Fibroblast of lung (primary cell): ENCODE measurements at regions not wholly inside any gene's neighbourhood (a gene's known extent, or its start where the extent isn't known, plus 50 kb on each side); places are given as distances from the start of the nearest gene placed in this dataset.
A peak's percentile ranks its signal among the peaks of the same experiment; 100 is the strongest.

ENCODE experiments used
- DNase-seq, 2 donors: peaks; one replicate each; pipeline versions ENCODE4 v3.0.0 to v3.0.0-alpha.2; 2010; ENCODE audit warnings: low read depth in 2 of 2
- H2AFZ ChIP-seq: 2 replicates; pipeline ENCODE4 v1.5.1; 2012; ENCODE audit warnings: low read length, control low read depth, inconsistent platforms
- H3K27ac ChIP-seq: 2 replicates; pipeline ENCODE4 v1.5.1; 2011; ENCODE audit warnings: low read length, control low read depth; ENCODE audit not compliant: insufficient read depth
- H3K27me3 ChIP-seq: 2 replicates; pipeline ENCODE4 v1.5.1; 2011; ENCODE audit warnings: mild to moderate bottlenecking, low read length; ENCODE audit not compliant: control insufficient read depth, insufficient read depth
- H3K36me3 ChIP-seq: 2 replicates; pipeline ENCODE4 v1.5.1; 2011; ENCODE audit warnings: low read length; ENCODE audit not compliant: control insufficient read depth, insufficient read depth
- H3K4me1 ChIP-seq: 2 replicates; pipeline ENCODE4 v1.5.1; 2011; ENCODE audit warnings: low read length; ENCODE audit not compliant: control insufficient read depth, insufficient read depth; ENCODE audit errors: extremely low read depth
- H3K4me2 ChIP-seq: 2 replicates; pipeline ENCODE4 v1.5.1; 2011; ENCODE audit warnings: low read length, control low read depth; ENCODE audit not compliant: insufficient read depth; ENCODE audit errors: extremely low read depth
- H3K4me3 ChIP-seq, 4 experiments: fragments of 200-600 bp in 1 of 4; sonication (generic) in 1 of 4; replicated peaks in 1 of 4; 2 replicates each; pipeline ENCODE4 v1.5.1; 2011 to 2016; ENCODE audit warnings: low read length in 4 of 4, low read depth in 3 of 4, mild to moderate bottlenecking in 3 of 4, control low read depth in 2 of 4, inconsistent platforms in 1 of 4, mixed read lengths in 1 of 4; ENCODE audit not compliant: insufficient read depth in 1 of 4; ENCODE audit errors: control extremely low read depth in 1 of 4
- H3K79me2 ChIP-seq: 2 replicates; pipeline ENCODE4 v1.5.1; 2012; ENCODE audit warnings: mild to moderate bottlenecking, low read length, inconsistent platforms; ENCODE audit not compliant: control insufficient read depth, insufficient read depth
- H3K9ac ChIP-seq: 2 replicates; pipeline ENCODE4 v1.5.1; 2011; ENCODE audit warnings: mild to moderate bottlenecking, low read length, control low read depth; ENCODE audit not compliant: insufficient read depth
- H3K9me3 ChIP-seq: 2 replicates; pipeline ENCODE4 v1.5.1; 2012; ENCODE audit warnings: low read depth, low read length; ENCODE audit not compliant: control insufficient read depth, insufficient read depth
- H4K20me1 ChIP-seq: 2 replicates; pipeline ENCODE4 v1.5.1; 2011; ENCODE audit warnings: low read length; ENCODE audit not compliant: control insufficient read depth, insufficient read depth; ENCODE audit errors: extremely low read depth
- EZH2 ChIP-seq: IDR thresholded peaks from 2 replicates; pipeline ENCODE4 v1.5.1; 2012; ENCODE audit warnings: low read length, control low read depth, mild to moderate bottlenecking; ENCODE audit errors: missing control alignments
- TF ChIP-seq, protein P1 (sequence below), 2 donors: IDR thresholded peaks in 1 of 2; conservative IDR thresholded peaks in 1 of 2; 1 replicate in 1 of 2; 2 replicates in 1 of 2; pipeline ENCODE4 v1.5.1; 2011 to 2012; ENCODE audit warnings: low read length in 2 of 2, control low read depth in 1 of 2, inconsistent platforms in 1 of 2, low read depth in 1 of 2, mild to moderate bottlenecking in 1 of 2

DNA sequence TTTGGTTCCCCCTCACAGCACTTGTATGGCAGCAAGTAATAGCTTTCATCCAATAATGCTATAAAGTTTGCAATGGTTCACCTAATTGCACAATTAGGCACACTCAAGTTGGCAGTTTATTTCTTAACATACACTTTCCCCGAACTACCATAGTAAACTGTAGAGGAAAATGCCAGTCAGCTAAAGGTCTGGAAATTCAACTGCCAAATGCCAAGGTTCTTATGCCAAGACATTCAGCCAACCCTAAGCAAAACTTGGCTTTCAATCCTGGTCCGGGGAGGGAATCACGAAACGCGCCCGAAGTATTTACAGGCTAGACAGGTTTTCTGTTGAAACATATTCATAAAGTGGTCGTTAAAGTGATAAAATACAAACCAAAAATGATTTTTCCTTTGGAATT lies 1512.4 kb upstream of the FLRT2 start:
- TF ChIP-seq, protein P1, sequence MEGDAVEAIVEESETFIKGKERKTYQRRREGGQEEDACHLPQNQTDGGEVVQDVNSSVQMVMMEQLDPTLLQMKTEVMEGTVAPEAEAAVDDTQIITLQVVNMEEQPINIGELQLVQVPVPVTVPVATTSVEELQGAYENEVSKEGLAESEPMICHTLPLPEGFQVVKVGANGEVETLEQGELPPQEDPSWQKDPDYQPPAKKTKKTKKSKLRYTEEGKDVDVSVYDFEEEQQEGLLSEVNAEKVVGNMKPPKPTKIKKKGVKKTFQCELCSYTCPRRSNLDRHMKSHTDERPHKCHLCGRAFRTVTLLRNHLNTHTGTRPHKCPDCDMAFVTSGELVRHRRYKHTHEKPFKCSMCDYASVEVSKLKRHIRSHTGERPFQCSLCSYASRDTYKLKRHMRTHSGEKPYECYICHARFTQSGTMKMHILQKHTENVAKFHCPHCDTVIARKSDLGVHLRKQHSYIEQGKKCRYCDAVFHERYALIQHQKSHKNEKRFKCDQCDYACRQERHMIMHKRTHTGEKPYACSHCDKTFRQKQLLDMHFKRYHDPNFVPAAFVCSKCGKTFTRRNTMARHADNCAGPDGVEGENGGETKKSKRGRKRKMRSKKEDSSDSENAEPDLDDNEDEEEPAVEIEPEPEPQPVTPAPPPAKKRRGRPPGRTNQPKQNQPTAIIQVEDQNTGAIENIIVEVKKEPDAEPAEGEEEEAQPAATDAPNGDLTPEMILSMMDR (conservative IDR thresholded peaks at IDR 0.05 in 1 of 2, IDR thresholded peaks at IDR 0.05 in 1 of 2; ENCODE audit: low read depth in 1 of 2, low read length in 2 of 2), result no peak
- TF ChIP-seq EZH2, result no peak
- no peaks in the 10 kb centered on the region for H3K4me1 ChIP-seq
- H3K9me3 ChIP-seq, result no peaks in the 10 kb centered on the region
- H3K36me3 ChIP-seq, result no peaks in the 10 kb centered on the region
- no peak overlapping the region for H2AFZ ChIP-seq
- H3K27me3 ChIP-seq, result no peaks in the 10 kb centered on the region
- H3K79me2 ChIP-seq, result no peaks in the 10 kb centered on the region
- DNase-seq, result no peak
- H4K20me1 ChIP-seq, result no peaks in the 10 kb centered on the region
- H3K4me3 ChIP-seq, result no peak overlapping the region
- H3K27ac ChIP-seq, result no peak overlapping the region
- no peak overlapping the region for H3K4me2 ChIP-seq
- H3K9ac ChIP-seq, result no peak overlapping the region

DNA sequence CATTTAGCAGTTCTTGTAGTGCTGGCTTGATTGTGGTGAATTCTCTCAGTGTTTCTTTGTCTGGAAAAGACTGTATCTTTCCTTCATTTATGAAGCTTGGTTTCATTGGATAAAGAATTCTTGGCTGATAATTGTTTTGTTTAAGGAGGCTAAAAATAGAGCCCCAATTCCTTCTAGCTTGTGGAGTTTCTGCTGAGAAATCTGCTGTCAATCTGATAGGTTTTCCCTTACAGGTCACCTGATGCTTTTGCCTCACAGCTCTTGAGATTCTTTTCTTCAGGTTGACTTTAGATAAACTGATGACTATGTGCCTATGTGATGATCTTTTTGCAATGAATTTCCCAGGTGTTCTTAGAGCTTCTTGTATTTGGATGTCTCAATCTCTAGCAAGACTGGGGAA lies 1508.5 kb upstream of the FLRT2 start:
- H3K9me3 ChIP-seq, result no peaks in the 10 kb centered on the region
- no peaks in the 10 kb centered on the region for H3K36me3 ChIP-seq
- no peak overlapping the region for H3K27ac ChIP-seq
- TF ChIP-seq EZH2, result no peak
- TF ChIP-seq, protein P1 (conservative IDR thresholded peaks at IDR 0.05 in 1 of 2, IDR thresholded peaks at IDR 0.05 in 1 of 2; ENCODE audit: low read depth in 1 of 2, low read length in 2 of 2), result no peak
- H3K9ac ChIP-seq, result no peak overlapping the region
- H4K20me1 ChIP-seq, result no peaks in the 10 kb centered on the region
- no peak overlapping the region for H2AFZ ChIP-seq
- DNase-seq, result no peak
- no peak overlapping the region for H3K4me2 ChIP-seq
- no peaks in the 10 kb centered on the region for H3K4me1 ChIP-seq
- no peaks in the 10 kb centered on the region for H3K79me2 ChIP-seq
- no peak overlapping the region for H3K4me3 ChIP-seq
- H3K27me3 ChIP-seq, result no peaks in the 10 kb centered on the region

DNA sequence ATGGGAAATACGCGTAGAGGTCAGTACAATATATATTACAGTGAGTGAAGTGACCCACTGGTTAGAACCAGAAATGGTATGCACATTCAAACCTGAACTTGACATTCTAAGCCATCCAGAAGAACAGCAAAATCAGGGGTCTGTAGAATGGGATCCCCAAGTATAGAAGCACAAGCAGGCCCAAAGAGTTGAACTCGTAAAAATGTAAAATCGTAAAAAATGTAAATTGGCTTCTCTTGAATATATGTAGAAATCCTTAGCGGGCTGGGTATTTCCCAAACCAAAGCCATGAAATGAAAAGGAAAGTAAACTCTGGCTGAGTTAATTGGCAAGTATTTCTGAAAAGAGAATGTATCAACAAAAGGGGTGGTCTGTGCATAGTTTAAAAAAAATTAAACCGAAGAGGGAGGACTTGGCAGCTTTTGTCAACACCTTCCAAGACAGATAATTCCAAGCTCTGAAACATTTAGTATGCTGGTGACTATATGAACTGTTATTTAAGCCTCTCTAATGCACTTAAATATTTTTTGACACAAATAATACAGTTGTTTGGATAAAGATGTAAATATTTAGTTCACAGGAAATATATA lies 1505.6 kb upstream of the FLRT2 start:
- no peak overlapping the region for H3K27ac ChIP-seq
- no peak overlapping the region for H2AFZ ChIP-seq
- no peaks in the 10 kb centered on the region for H3K9me3 ChIP-seq
- no peaks in the 10 kb centered on the region for H3K4me1 ChIP-seq
- no peak overlapping the region for H3K4me2 ChIP-seq
- H3K4me3 ChIP-seq, result no peak overlapping the region
- no peaks in the 10 kb centered on the region for H3K79me2 ChIP-seq
- no peak for TF ChIP-seq EZH2
- TF ChIP-seq, protein P1 (conservative IDR thresholded peaks at IDR 0.05 in 1 of 2, IDR thresholded peaks at IDR 0.05 in 1 of 2; ENCODE audit: low read depth in 1 of 2, low read length in 2 of 2), result no peak
- H3K36me3 ChIP-seq, result no peaks in the 10 kb centered on the region
- H3K9ac ChIP-seq, result no peak overlapping the region
- H3K27me3 ChIP-seq, result no peaks in the 10 kb centered on the region
- no peaks in the 10 kb centered on the region for H4K20me1 ChIP-seq
- peak in 1 of 2 donors; percentile 12 for DNase-seq
